ENCODE measurements at regions not wholly inside any gene's neighbourhood (a gene's known extent, or its start where the extent isn't known, plus 50 kb on each side); places are given as distances from the start of the nearest gene placed in this dataset.

DNA sequence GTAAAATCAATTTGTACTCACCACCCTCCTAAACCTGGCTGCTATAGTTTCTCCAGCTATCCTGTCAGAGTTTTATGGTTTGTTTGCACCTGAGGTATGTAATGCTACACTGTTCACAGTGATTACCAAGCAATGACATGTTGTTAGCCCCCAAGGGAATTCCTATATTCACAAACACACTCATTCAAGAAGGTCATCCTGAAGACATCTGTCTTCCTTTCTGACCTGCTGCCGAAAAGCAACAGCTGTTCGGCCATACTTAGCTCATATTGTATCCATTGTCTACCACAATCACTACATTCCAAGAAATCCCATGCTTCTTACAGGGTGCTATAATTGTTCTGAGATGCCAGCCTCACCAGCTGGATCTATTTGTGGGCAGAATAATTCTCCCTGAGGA lies 160.1 kb upstream of the GYPA start:
- Histone ChIP-seq H3K27me3 (ENCODE audit: insufficient read depth, low read length) (0 out of 2 replicates have a peak, but pooled peaks cover 5% of the 10 kb centered on the region), H2AFZ (ENCODE audit: low read length, unreplicated experiment) (no peak overlapping the region), H3K36me3 (ENCODE audit: insufficient read depth, low read length) (no peaks in the 10 kb centered on the region), H3K27ac (ENCODE audit: low read depth, low read length) (no peak overlapping the region), H3K4me1 (ENCODE audit: control insufficient read depth, insufficient read depth, low read length, unreplicated experiment) (no peaks in the 10 kb centered on the region), H3K79me2 (ENCODE audit: control insufficient read depth, insufficient read depth, low read length, unreplicated experiment) (no peaks in the 10 kb centered on the region), H3K4me3 (ENCODE audit: low read depth, low read length) (no peak overlapping the region)

DNA sequence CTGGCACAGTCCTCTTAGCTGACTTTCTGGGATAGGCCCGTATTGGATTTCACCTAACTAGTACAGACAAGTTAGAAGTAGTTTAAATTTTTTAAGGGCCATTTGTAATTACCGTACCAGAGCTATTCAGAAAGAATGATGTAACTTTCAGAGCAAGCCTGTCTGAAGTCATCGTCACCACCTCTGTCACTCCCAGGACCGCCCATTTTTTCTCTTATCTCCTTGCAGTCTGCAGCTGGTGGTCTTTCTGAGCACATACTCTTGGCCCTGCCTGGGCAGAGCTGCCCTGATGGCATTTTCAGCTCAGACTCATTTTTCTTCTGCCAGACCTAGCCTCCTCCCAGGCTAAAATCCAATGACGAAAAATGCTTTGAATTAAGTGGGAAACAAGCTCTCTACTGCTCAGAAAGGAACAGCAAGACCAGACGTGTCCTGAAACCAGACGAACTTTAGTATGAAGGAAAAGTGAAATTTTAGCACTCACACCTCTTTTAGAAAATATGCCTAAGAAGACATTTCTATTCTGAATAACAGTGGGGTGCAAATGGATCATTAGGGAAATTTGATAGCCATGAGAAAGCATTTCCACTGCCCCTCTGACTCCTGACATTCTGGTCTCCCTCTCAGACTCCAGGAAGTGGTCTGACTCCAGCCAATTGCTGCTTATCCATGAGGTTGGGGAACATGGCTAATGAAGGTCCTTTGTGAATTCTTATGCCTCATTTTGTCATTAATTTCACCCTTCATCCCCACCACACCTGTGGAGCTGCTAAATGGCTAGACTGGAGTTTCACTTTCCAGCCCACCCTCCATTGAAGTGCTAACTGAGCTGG lies 162.4 kb upstream of the GYPA start:
- no peaks in the 10 kb centered on the region for H3K36me3 ChIP-seq (ENCODE audit: insufficient read depth, low read length)
- H3K27me3 ChIP-seq (ENCODE audit: insufficient read depth, low read length), result 0 out of 2 replicates have a peak, but pooled peaks cover 5% of the 10 kb centered on the region
- H3K27ac ChIP-seq (ENCODE audit: low read depth, low read length), result no peak overlapping the region
- no peak overlapping the region for H3K4me3 ChIP-seq (ENCODE audit: low read depth, low read length)
- H3K4me1 ChIP-seq (ENCODE audit: control insufficient read depth, insufficient read depth, low read length, unreplicated experiment), result no peaks in the 10 kb centered on the region
- no peak overlapping the region for H2AFZ ChIP-seq (ENCODE audit: low read length, unreplicated experiment)
- no peaks in the 10 kb centered on the region for H3K79me2 ChIP-seq (ENCODE audit: control insufficient read depth, insufficient read depth, low read length, unreplicated experiment)

DNA sequence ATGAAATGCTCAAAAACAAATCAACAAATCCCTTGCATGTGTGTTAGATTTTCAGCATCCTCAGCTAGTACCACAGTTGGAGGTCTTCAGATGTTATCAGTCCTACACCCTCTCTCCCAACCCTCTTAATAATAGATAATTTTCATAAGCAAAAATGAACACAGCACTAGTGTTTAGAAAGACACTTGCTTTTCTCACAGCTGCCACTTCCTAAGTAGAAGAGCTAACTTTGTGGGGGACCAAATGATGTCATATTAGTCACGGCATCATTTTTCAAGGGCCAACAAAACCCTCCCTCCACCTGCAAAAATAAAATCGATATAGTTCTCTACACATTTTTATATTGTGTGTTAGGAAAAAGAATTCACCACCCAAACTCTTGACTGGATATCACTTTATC lies 163.5 kb upstream of the GYPA start:
- H3K4me3 ChIP-seq (ENCODE audit: low read depth, low read length), result no peak overlapping the region
- H3K36me3 ChIP-seq (ENCODE audit: insufficient read depth, low read length), result no peaks in the 10 kb centered on the region
- H3K27ac ChIP-seq (ENCODE audit: low read depth, low read length), result no peak overlapping the region
- H3K79me2 ChIP-seq (ENCODE audit: control insufficient read depth, insufficient read depth, low read length, unreplicated experiment), result no peaks in the 10 kb centered on the region
- 0 out of 2 replicates have a peak, but pooled peaks cover 5% of the 10 kb centered on the region for H3K27me3 ChIP-seq (ENCODE audit: insufficient read depth, low read length)
- H2AFZ ChIP-seq (ENCODE audit: low read length, unreplicated experiment), result no peak overlapping the region
- no peaks in the 10 kb centered on the region for H3K4me1 ChIP-seq (ENCODE audit: control insufficient read depth, insufficient read depth, low read length, unreplicated experiment)

DNA sequence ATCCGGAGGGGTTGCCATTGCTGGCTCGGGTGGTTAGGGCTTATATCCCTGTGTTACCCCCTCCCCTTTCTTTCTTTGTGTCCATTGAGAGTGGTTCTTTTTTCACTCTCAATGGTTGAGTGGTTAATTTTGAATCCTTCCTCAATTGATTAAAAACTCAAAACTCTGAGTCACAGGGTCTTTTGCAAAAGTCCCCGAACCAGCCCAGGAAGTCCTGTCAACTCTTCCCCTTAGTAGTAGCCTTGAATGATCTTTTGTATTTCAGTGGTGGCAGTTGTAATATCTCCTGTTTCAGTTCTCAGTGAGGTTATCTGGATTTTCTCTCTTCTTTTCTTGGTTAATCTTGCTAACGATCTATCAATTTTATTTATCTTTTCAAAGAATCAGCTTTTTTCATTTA lies 170.0 kb upstream of the GYPA start:
- Histone ChIP-seq H3K27me3 (ENCODE audit: insufficient read depth, low read length) (no peaks in the 10 kb centered on the region), H3K27ac (ENCODE audit: low read depth, low read length) (no peak overlapping the region), H2AFZ (ENCODE audit: low read length, unreplicated experiment) (no peak overlapping the region), H3K79me2 (ENCODE audit: control insufficient read depth, insufficient read depth, low read length, unreplicated experiment) (no peaks in the 10 kb centered on the region), H3K4me3 (ENCODE audit: low read depth, low read length) (no peak overlapping the region), H3K4me1 (ENCODE audit: control insufficient read depth, insufficient read depth, low read length, unreplicated experiment) (no peaks in the 10 kb centered on the region), H3K36me3 (ENCODE audit: insufficient read depth, low read length) (no peaks in the 10 kb centered on the region)

DNA sequence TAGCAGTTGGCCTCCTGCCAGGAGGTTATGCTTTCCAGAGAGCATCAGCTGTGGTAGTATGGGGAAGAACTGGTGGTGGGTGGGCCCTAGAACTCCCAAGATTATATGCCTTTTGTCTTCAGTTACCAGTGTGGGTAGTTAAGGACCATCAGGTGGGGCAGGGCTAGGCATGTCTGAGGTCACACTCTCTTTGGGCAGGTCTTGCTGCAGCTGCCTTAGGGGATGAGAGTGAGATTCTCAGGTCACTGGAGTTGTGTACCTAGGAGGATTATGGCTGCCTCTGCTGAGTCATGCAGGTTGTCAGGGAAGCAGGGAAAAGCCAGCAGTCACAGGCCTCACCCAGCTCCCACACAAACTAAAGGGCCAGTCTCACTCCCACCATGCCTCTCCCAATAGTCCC lies 172.9 kb upstream of the GYPA start:
- no peak overlapping the region for H2AFZ ChIP-seq (ENCODE audit: low read length, unreplicated experiment)
- no peak overlapping the region for H3K4me3 ChIP-seq (ENCODE audit: low read depth, low read length)
- no peaks in the 10 kb centered on the region for H3K27me3 ChIP-seq (ENCODE audit: insufficient read depth, low read length)
- no peak overlapping the region for H3K27ac ChIP-seq (ENCODE audit: low read depth, low read length)
- no peaks in the 10 kb centered on the region for H3K4me1 ChIP-seq (ENCODE audit: control insufficient read depth, insufficient read depth, low read length, unreplicated experiment)
- no peaks in the 10 kb centered on the region for H3K36me3 ChIP-seq (ENCODE audit: insufficient read depth, low read length)
- H3K79me2 ChIP-seq (ENCODE audit: control insufficient read depth, insufficient read depth, low read length, unreplicated experiment), result no peaks in the 10 kb centered on the region

DNA sequence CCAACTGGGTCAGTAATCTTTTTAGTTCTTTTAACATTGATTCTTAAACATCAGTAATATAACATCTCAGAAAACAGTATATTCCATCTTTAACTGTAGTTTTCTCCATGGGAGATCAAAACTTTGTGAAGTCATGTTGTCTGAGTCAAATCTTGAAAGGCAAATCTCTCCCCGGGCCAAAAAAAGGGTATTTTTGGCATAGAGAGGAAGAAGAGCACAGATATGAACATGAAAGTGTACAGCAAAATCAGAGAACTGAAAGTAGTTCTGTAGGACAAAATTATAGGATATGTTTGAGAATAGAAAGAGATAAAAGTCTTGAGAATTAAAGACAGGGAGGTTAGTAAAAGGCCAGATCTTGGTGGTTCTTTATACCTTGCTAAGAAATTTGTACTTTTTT lies 176.4 kb upstream of the GYPA start:
- H3K79me2 ChIP-seq (ENCODE audit: control insufficient read depth, insufficient read depth, low read length, unreplicated experiment), result no peaks in the 10 kb centered on the region
- no peak overlapping the region for H2AFZ ChIP-seq (ENCODE audit: low read length, unreplicated experiment)
- no peak overlapping the region for H3K4me3 ChIP-seq (ENCODE audit: low read depth, low read length)
- no peaks in the 10 kb centered on the region for H3K36me3 ChIP-seq (ENCODE audit: insufficient read depth, low read length)
- H3K27ac ChIP-seq (ENCODE audit: low read depth, low read length), result no peak overlapping the region
- no peaks in the 10 kb centered on the region for H3K27me3 ChIP-seq (ENCODE audit: insufficient read depth, low read length)
- no peaks in the 10 kb centered on the region for H3K4me1 ChIP-seq (ENCODE audit: control insufficient read depth, insufficient read depth, low read length, unreplicated experiment)

DNA sequence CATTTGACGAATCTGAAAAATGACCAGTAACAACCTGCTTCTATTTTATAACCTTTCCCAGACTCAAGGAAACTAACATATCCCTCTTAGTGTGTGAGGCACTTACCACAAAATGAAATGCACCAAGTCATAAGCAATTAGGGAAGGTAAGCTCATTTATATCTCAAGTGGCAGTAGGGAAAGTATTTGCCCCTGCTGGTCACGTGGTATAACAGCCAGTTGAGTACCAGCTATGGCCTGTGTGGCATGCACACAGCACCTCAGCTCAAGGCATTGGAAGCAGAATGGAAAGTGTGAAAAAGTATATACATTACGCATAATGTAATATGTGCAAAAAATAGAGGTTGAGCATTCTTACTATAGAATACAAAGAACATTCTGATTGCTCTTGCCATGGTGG lies 178.3 kb upstream of the GYPA start:
- no peaks in the 10 kb centered on the region for H3K4me1 ChIP-seq (ENCODE audit: control insufficient read depth, insufficient read depth, low read length, unreplicated experiment)
- no peak overlapping the region for H3K27ac ChIP-seq (ENCODE audit: low read depth, low read length)
- H3K27me3 ChIP-seq (ENCODE audit: insufficient read depth, low read length), result peaks cover 10% of the 10 kb centered on the region; the same call in 1 of the 2 replicates
- no peaks in the 10 kb centered on the region for H3K79me2 ChIP-seq (ENCODE audit: control insufficient read depth, insufficient read depth, low read length, unreplicated experiment)
- H3K36me3 ChIP-seq (ENCODE audit: insufficient read depth, low read length), result no peaks in the 10 kb centered on the region
- no peak overlapping the region for H3K4me3 ChIP-seq (ENCODE audit: low read depth, low read length)
- H2AFZ ChIP-seq (ENCODE audit: low read length, unreplicated experiment), result no peak overlapping the region

DNA sequence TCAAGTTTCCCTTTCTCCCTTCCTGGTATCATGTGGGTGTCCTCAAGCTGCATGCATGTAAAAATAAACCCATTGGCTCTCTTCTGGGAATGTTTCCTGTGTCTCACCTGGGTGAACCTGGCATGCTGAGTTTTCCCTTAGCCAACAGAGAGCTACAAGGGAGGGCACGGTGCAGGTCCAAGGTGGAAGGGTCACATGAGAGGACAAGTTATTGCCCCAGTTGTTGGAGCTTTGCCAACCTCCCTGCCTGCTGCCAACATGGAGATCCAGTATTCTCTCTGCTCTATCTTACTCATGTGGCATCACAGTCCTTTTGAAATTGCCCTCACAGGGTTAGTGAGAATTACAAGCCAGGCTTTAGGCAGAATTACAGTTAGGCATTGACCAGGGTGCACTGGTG lies 196.1 kb upstream of the GYPA start:
- H3K27me3 ChIP-seq (ENCODE audit: insufficient read depth, low read length), result no peaks in the 10 kb centered on the region
- H3K4me3 ChIP-seq (ENCODE audit: low read depth, low read length), result no peak overlapping the region
- no peak overlapping the region for H2AFZ ChIP-seq (ENCODE audit: low read length, unreplicated experiment)
- H3K79me2 ChIP-seq (ENCODE audit: control insufficient read depth, insufficient read depth, low read length, unreplicated experiment), result no peaks in the 10 kb centered on the region
- no peak overlapping the region for H3K27ac ChIP-seq (ENCODE audit: low read depth, low read length)
- no peaks in the 10 kb centered on the region for H3K36me3 ChIP-seq (ENCODE audit: insufficient read depth, low read length)
- no peaks in the 10 kb centered on the region for H3K4me1 ChIP-seq (ENCODE audit: control insufficient read depth, insufficient read depth, low read length, unreplicated experiment)

DNA sequence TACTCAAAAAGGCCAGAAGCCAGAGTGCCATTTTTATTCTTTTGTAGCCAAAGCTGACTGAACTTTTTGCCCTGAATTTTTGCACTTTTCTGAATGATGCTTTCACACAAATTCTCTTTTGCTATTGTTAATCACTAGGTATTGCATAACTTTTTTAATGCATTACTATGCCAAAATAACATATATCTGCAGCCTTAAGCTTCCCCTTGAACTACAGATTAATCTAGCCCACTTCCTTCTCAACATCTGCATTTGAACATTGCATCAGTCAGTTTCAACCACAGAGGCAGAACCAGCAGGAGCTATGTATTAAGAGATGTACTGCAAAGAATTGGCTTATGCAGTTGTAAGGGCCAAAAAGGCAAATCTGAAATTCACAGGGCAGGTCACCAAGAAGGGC lies 197.6 kb upstream of the GYPA start:
- no peak overlapping the region for H2AFZ ChIP-seq (ENCODE audit: low read length, unreplicated experiment)

DNA sequence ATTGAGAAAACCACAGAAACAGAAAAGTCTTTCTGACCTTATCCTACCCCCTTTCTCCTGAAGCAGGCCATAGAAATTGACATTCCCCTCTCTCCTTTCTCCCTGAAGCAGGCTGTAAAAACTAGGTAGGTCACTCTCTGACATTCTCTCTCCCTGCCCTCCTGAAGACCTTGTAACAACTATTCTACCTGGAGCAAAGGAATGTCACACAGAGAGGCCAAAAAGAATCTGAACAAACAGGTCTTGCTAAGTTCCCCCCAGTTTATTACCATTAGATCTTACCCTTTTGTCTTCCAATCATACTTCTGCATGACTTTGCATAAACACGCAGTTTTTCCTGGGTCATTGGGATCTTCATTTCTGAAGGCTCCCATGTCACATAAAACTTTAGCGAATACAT lies 198.3 kb upstream of the GYPA start:
- Histone ChIP-seq H3K4me1 (ENCODE audit: control insufficient read depth, insufficient read depth, low read length, unreplicated experiment) (peaks cover 7% of the 10 kb centered on the region), H2AFZ (ENCODE audit: low read length, unreplicated experiment) (no peak overlapping the region), H3K27ac (ENCODE audit: low read depth, low read length) (no peak overlapping the region), H3K79me2 (ENCODE audit: control insufficient read depth, insufficient read depth, low read length, unreplicated experiment) (no peaks in the 10 kb centered on the region), H3K27me3 (ENCODE audit: insufficient read depth, low read length) (no peaks in the 10 kb centered on the region), H3K4me3 (ENCODE audit: low read depth, low read length) (no peak overlapping the region), H3K36me3 (ENCODE audit: insufficient read depth, low read length) (no peaks in the 10 kb centered on the region)

More for the DNA sequence above, 197.6 kb upstream of the GYPA start:
- no peak overlapping the region for H3K4me3 ChIP-seq (ENCODE audit: low read depth, low read length)
- peaks cover 2% of the 10 kb centered on the region for H3K4me1 ChIP-seq (ENCODE audit: control insufficient read depth, insufficient read depth, low read length, unreplicated experiment)
- H3K27ac ChIP-seq (ENCODE audit: low read depth, low read length), result no peak overlapping the region
- H3K79me2 ChIP-seq (ENCODE audit: control insufficient read depth, insufficient read depth, low read length, unreplicated experiment), result no peaks in the 10 kb centered on the region
- H3K27me3 ChIP-seq (ENCODE audit: insufficient read depth, low read length), result no peaks in the 10 kb centered on the region
- no peaks in the 10 kb centered on the region for H3K36me3 ChIP-seq (ENCODE audit: insufficient read depth, low read length)

DNA sequence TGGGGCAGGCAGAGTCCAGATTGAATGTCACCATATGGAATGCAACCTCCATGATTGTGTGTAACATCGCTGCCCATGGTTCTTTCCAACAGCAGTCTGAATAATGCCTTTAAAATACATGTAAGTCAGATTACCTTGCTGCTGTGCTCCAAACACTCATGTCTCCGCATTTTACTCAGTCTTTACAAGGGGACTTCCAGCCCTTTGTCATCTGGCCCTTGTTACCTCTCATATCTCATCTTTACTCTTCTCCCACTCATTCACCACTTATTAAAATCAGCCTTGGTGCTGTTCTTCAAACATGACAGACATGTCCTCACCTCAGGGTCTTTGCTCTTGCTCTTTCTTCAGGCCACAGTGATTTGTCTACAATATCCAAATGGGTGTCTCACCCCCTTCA lies 200.4 kb upstream of the GYPA start:
- H3K27me3 ChIP-seq (ENCODE audit: insufficient read depth, low read length), result no peaks in the 10 kb centered on the region
- peaks cover 7% of the 10 kb centered on the region for H3K4me1 ChIP-seq (ENCODE audit: control insufficient read depth, insufficient read depth, low read length, unreplicated experiment)
- no peaks in the 10 kb centered on the region for H3K36me3 ChIP-seq (ENCODE audit: insufficient read depth, low read length)
- no peak overlapping the region for H3K27ac ChIP-seq (ENCODE audit: low read depth, low read length)
- H3K4me3 ChIP-seq (ENCODE audit: low read depth, low read length), result no peak overlapping the region
- H3K79me2 ChIP-seq (ENCODE audit: control insufficient read depth, insufficient read depth, low read length, unreplicated experiment), result no peaks in the 10 kb centered on the region
- no peak overlapping the region for H2AFZ ChIP-seq (ENCODE audit: low read length, unreplicated experiment)
